ENCODE measurements at regions not wholly inside any gene's neighbourhood (a gene's known extent, or its start where the extent isn't known, plus 50 kb on each side); places are given as distances from the start of the nearest gene placed in this dataset.
A peak's percentile ranks its signal among the peaks of the same experiment; 100 is the strongest.

GRCh38 chrX:69277369-69277990 is 112.2 kb upstream of the PJA1 start:
- H3K4me3 ChIP-seq (replicated peaks in 1 of 2; ENCODE audit: low read depth in 2 of 2, low read length in 2 of 2) = no peak overlapping the region
- DNase-seq (ENCODE audit: low read depth in 2 of 2) = no peak
- TF ChIP-seq CTCF (IDR thresholded peaks at IDR 0.05; ENCODE audit: low read depth, low read length) = no peak

- TF ChIP-seq CTCF (IDR thresholded peaks at IDR 0.05; ENCODE audit: low read depth, low read length) = no peak
- H3K4me3 ChIP-seq (replicated peaks in 1 of 2; ENCODE audit: low read depth in 2 of 2, low read length in 2 of 2) = no peak overlapping the region
- no peak for DNase-seq (ENCODE audit: low read depth in 2 of 2)
Observed at GRCh38 chrX:69268611-69269010, 103.4 kb upstream of the PJA1 start.

GRCh38 chrX:69264158-69264581 is 98.9 kb upstream of the PJA1 start:
- no peak for TF ChIP-seq CTCF (IDR thresholded peaks at IDR 0.05; ENCODE audit: low read depth, low read length)
- no peak for DNase-seq (ENCODE audit: low read depth in 2 of 2)
- no peak overlapping the region for H3K4me3 ChIP-seq (replicated peaks in 1 of 2; ENCODE audit: low read depth in 2 of 2, low read length in 2 of 2)

GRCh38 chrX:69263251-69263820 is 98.1 kb upstream of the PJA1 start:
- TF ChIP-seq CTCF (IDR thresholded peaks at IDR 0.05; ENCODE audit: low read depth, low read length) = no peak
- H3K4me3 ChIP-seq (replicated peaks in 1 of 2; ENCODE audit: low read depth in 2 of 2, low read length in 2 of 2) = no peak overlapping the region
- no peak for DNase-seq (ENCODE audit: low read depth in 2 of 2)

GRCh38 chrX:69262036-69262936 is 97.0 kb upstream of the PJA1 start:
- no peak for TF ChIP-seq CTCF (IDR thresholded peaks at IDR 0.05; ENCODE audit: low read depth, low read length)
- peak; percentile 1 to 83 for DNase-seq (ENCODE audit: low read depth in 2 of 2)
- H3K4me3 ChIP-seq (replicated peaks in 1 of 2; ENCODE audit: low read depth in 2 of 2, low read length in 2 of 2) = no peak overlapping the region

- no peak overlapping the region for H3K4me3 ChIP-seq (replicated peaks in 1 of 2; ENCODE audit: low read depth in 2 of 2, low read length in 2 of 2)
- no peak for DNase-seq (ENCODE audit: low read depth in 2 of 2)
- TF ChIP-seq CTCF (IDR thresholded peaks at IDR 0.05; ENCODE audit: low read depth, low read length) = no peak
Observed at GRCh38 chrX:69260169-69260568, 94.9 kb upstream of the PJA1 start.
